AG08395 (cell line): ENCODE measurements at regions not wholly inside any gene's neighbourhood (a gene's known extent, or its start where the extent isn't known, plus 50 kb on each side); places are given as distances from the start of the nearest gene placed in this dataset.
A peak's percentile ranks its signal among the peaks of the same experiment; 100 is the strongest.
"Not testable (repeated sequence)": the region's sequence is repeated elsewhere in the genome, so short reads cannot be mapped to it uniquely, and the experiment has no call there.

ENCODE experiments used
- DNase-seq: peaks from one replicate; pipeline ENCODE4 v3.0.0; 2012; ENCODE audit warnings: mixed read lengths, low spot score

GRCh38 chr6:159440911-159441703 is 251.9 kb downstream of the SOD2 start:
- DNase-seq: no peak

- DNase-seq: no peak
Observed at GRCh38 chr6:159440349-159440748, 252.7 kb downstream of the SOD2 start.

GRCh38 chr6:159439651-159440050 is 253.4 kb downstream of the SOD2 start:
- no peak for DNase-seq

- DNase-seq: no peak
Observed at GRCh38 chr6:159438106-159438505, 254.9 kb downstream of the SOD2 start.

GRCh38 chr6:159436581-159436980 is 256.5 kb downstream of the SOD2 start:
- DNase-seq: no peak

- DNase-seq: no peak
Observed at GRCh38 chr6:159435701-159436100, 257.3 kb downstream of the SOD2 start.

- DNase-seq: no peak
Observed at GRCh38 chr6:159434410-159434809, 258.6 kb downstream of the SOD2 start.

- no peak for DNase-seq
Observed at GRCh38 chr6:159433550-159433949, 259.5 kb downstream of the SOD2 start.

- DNase-seq: no peak
Observed at GRCh38 chr6:159431750-159432149, 261.3 kb downstream of the SOD2 start.

- DNase-seq: no peak
Observed at GRCh38 chr6:159430323-159430722, 261.1 kb downstream of the FNDC1 start.

- DNase-seq: no peak
Observed at GRCh38 chr6:159429433-159429832, 260.2 kb downstream of the FNDC1 start.

GRCh38 chr6:159427771-159428170 is 258.6 kb downstream of the FNDC1 start:
- DNase-seq: no peak

- DNase-seq: no peak
Observed at GRCh38 chr6:159427335-159427734, 258.1 kb downstream of the FNDC1 start.

- DNase-seq: no peak
Observed at GRCh38 chr6:159425421-159425820, 256.2 kb downstream of the FNDC1 start.

- DNase-seq: no peak
Observed at GRCh38 chr6:159422041-159422984, 253.1 kb downstream of the FNDC1 start.

- no peak for DNase-seq
Observed at GRCh38 chr6:159421586-159421985, 252.4 kb downstream of the FNDC1 start.

GRCh38 chr6:159418997-159419396 is 249.8 kb downstream of the FNDC1 start:
- no peak for DNase-seq

- DNase-seq: peak; percentile 25
Observed at GRCh38 chr6:159416891-159417560, 247.8 kb downstream of the FNDC1 start.

GRCh38 chr6:159415540-159415939 is 246.3 kb downstream of the FNDC1 start:
- DNase-seq: no peak

GRCh38 chr6:159414711-159415110 is 245.5 kb downstream of the FNDC1 start:
- no peak for DNase-seq

GRCh38 chr6:159407211-159407780 is 238.1 kb downstream of the FNDC1 start:
- not testable (repeated sequence) for DNase-seq

GRCh38 chr6:159404296-159404695 is 235.1 kb downstream of the FNDC1 start:
- DNase-seq: no peak
